GM20000 (cell line): ENCODE measurements at regions not wholly inside any gene's neighbourhood (a gene's known extent, or its start where the extent isn't known, plus 50 kb on each side); places are given as distances from the start of the nearest gene placed in this dataset.

ENCODE experiments used
- DNase-seq: peaks from one replicate; pipeline ENCODE4 v3.0.0; 2012; ENCODE audit warnings: low spot score
- CTCF ChIP-seq: IDR thresholded peaks from 2 replicates; pipeline ENCODE4 v1.5.1; 2012; ENCODE audit warnings: mild to moderate bottlenecking, control low read depth; ENCODE audit errors: extremely low read depth, missing control alignments

- no peak for DNase-seq
- TF ChIP-seq CTCF = no peak
These were observed 399.4 kb upstream of the TRIB2 start for GRCh38 chr2:12317286-12317685.

DNA sequence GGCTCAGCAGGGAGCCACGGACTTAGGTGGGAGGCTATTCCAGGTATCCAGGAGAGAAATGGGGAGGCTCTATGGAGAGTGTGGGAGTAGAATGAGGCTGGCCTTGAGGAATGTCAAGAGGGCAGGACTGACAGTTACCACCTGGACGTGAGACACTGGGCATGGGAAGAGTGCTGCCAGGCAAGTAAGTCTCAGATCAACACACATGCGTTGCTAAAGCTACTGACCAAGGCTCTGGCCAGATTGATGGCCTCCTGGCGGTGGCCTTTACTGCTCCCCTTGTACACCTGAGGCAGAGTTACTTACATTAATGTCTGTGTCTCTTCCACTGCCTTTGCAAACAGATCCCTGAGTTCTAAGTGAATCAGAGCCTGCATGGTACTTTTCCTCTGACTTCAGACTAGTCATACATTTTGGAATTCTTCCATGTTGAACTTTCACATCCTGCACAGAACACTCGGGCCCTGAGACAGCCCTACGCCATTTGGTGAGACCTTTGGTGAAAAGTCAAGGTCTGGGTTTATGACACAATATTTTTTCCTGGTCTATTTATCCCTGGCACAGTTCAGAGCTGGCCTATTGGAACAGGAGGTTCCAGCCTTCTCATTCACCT lies 398.8 kb upstream of the TRIB2 start:
- DNase-seq = no peak
- TF ChIP-seq CTCF = no peak

GRCh38 chr2:12318427-12319057 lies 398.2 kb upstream of the TRIB2 start:
- DNase-seq = no peak
- TF ChIP-seq CTCF = no peak

GRCh38 chr2:12320027-12320734 lies 396.6 kb upstream of the TRIB2 start:
- no peak for DNase-seq
- TF ChIP-seq CTCF = no peak

DNA sequence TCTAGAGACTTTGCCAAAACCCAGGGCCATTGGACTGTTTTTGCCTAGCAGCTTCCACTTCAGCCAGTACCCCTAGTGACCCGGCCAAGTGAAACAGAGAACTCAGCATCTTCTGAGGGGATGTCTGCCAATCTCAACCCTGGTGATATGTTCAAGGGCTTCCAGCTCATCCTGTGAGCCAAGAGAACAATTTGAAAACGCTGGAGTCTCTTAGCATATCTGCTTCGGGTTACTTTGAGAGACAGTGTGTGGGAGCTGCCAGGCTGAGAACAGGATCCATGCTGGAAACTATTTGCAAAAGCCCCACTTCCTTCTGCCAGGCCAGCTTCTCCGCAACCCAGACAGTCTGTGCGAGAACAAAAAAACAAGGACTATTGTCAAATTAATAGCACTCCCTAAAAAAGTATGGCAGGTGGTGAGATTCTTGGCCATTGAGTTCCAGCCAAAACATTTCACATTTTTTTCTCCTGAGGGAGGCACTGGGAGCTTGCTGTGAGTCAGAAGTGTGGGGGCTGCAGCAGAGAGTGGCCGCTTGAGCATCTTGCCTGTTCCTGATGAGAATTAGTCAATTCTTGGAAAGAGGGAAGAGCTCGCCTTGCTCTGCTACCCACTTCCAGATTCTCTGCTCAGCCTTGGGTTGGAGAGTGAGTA lies 395.6 kb upstream of the TRIB2 start:
- TF ChIP-seq CTCF = no peak
- no peak for DNase-seq

- no peak for DNase-seq
- no peak for TF ChIP-seq CTCF
These were observed 394.9 kb upstream of the TRIB2 start for GRCh38 chr2:12321886-12322285.

- TF ChIP-seq CTCF = no peak
- DNase-seq = no peak
These were observed 390.9 kb upstream of the TRIB2 start for GRCh38 chr2:12325806-12326205.
